H1 (cell line): ENCODE measurements at regions not wholly inside any gene's neighbourhood (a gene's known extent, or its start where the extent isn't known, plus 50 kb on each side); places are given as distances from the start of the nearest gene placed in this dataset.

Source experiments
- CTCF ChIA-PET: fragments of 300-600 bp; sonication (Branson Sonifier 250); formaldehyde crosslinking; loops from one replicate; lab custom pipeline; 2021; ENCODE audit not compliant: partially characterized antibody; lab: Charles Lee
- POLR2A ChIA-PET: fragments of 300-600 bp; sonication (Branson Sonifier 250); formaldehyde crosslinking; loops from one replicate; lab custom pipeline; 2021; ENCODE audit warnings: inconsistent platforms; ENCODE audit not compliant: partially characterized antibody; lab: Charles Lee
- DNase-seq, 2 experiments: peaks; one replicate each; pipeline versions ENCODE4 v3.0.0 to v3.0.0-alpha.2; 2010 to 2022; ENCODE audit warnings: low spot score in 2 of 2, low read depth in 1 of 2, mixed read lengths in 1 of 2
- FAIRE-seq: peaks from 2 replicates; lab custom pipeline; 2011; peaks lifted over from hg19 to GRCh38; lab: Jason Lieb, UNC
- H2AFZ ChIP-seq: 2 replicates; pipeline ENCODE4 v1.8.1; 2012; ENCODE audit warnings: low read length, inconsistent platforms
- H2AK5ac ChIP-seq: 2 replicates; pipeline ENCODE4 v1.6.1; 2013; ENCODE audit warnings: low read depth, low read length
- H2BK120ac ChIP-seq: replicated peaks from 2 replicates; pipeline ENCODE3; 2013; ENCODE audit warnings: low read depth, low read length, inconsistent platforms
- H2BK12ac ChIP-seq: 2 replicates; pipeline ENCODE4 v1.6.1; 2013; ENCODE audit warnings: low read depth, low read length
- H2BK15ac ChIP-seq: 2 replicates; pipeline ENCODE4 v1.6.1; 2013; ENCODE audit warnings: low read length
- H2BK20ac ChIP-seq: 2 replicates; pipeline ENCODE4 v1.6.1; 2013; ENCODE audit warnings: low read length
- H2BK5ac ChIP-seq: 2 replicates; pipeline ENCODE4 v1.6.1; 2013; ENCODE audit warnings: low read depth, low read length
- H3K14ac ChIP-seq: 2 replicates; pipeline ENCODE4 v1.6.1; 2013; ENCODE audit warnings: inconsistent platforms; ENCODE audit not compliant: insufficient read length
- H3K18ac ChIP-seq: 2 replicates; pipeline ENCODE4 v1.6.1; 2013; ENCODE audit warnings: low read length; ENCODE audit errors: extremely low read depth
- H3K23ac ChIP-seq: 2 replicates; pipeline ENCODE4 v1.6.1; 2013; ENCODE audit warnings: inconsistent platforms; ENCODE audit not compliant: insufficient read length
- H3K23me2 ChIP-seq: 2 replicates; pipeline ENCODE4 v1.6.1; 2013; ENCODE audit warnings: low read depth, low read length
- H3K27ac ChIP-seq: 2 replicates; pipeline ENCODE4 v1.6.1; 2011; ENCODE audit warnings: low read depth, low read length, inconsistent platforms
- H3K27me3 ChIP-seq, 4 experiments: replicated peaks in 1 of 4; 1 replicate in 1 of 4; 2 replicates in 3 of 4; pipeline versions ENCODE4 v1.6.1 to v1.8.1; 2011 to 2013; ENCODE audit warnings: low read length in 3 of 4, mild to moderate bottlenecking in 3 of 4, inconsistent platforms in 2 of 4, mixed read lengths in 2 of 4, moderate library complexity in 1 of 4; ENCODE audit not compliant: control insufficient read depth in 3 of 4, insufficient read depth in 3 of 4; ENCODE audit errors: extremely low read depth in 1 of 4
- H3K36me3 ChIP-seq, 4 experiments: 2 replicates each; pipeline versions ENCODE4 v1.6.1 to v1.8.1; 2011 to 2013; ENCODE audit warnings: mild to moderate bottlenecking in 4 of 4, low read length in 3 of 4, moderate library complexity in 2 of 4, control low read depth in 1 of 4, inconsistent platforms in 1 of 4; ENCODE audit not compliant: insufficient read depth in 4 of 4, control insufficient read depth in 2 of 4
- H3K4ac ChIP-seq: replicated peaks from 2 replicates; pipeline ENCODE3; 2013; ENCODE audit warnings: low read length, low read depth, mixed read lengths, inconsistent platforms; ENCODE audit not compliant: insufficient read length
- H3K4me1 ChIP-seq, 4 experiments: replicated peaks in 1 of 4; 1 replicate in 1 of 4; 2 replicates in 3 of 4; pipeline versions ENCODE4 v1.6.1 to v1.8.1; 2011 to 2013; ENCODE audit warnings: low read length in 3 of 4, inconsistent platforms in 2 of 4, mixed read lengths in 1 of 4; ENCODE audit not compliant: insufficient read depth in 4 of 4, control insufficient read depth in 3 of 4
- H3K4me2 ChIP-seq, 2 experiments: 2 replicates each; pipeline versions ENCODE4 v1.6.1 to v1.8.1; 2011 to 2013; ENCODE audit warnings: low read depth in 2 of 2, low read length in 2 of 2, control low read depth in 1 of 2, inconsistent platforms in 1 of 2, mild to moderate bottlenecking in 1 of 2; ENCODE audit not compliant: insufficient read depth in 1 of 2
- H3K4me3 ChIP-seq, 4 experiments: fragments of 200-600, 300-600 bp in 1 of 4; sonication (generic), shearing (Covaris generic), sonication (Bioruptor Twin) in 1 of 4; 2 replicates each; pipeline versions ENCODE4 v1.5.1 to v1.8.1; 2011 to 2016; ENCODE audit warnings: low read length in 4 of 4, low read depth in 3 of 4, control low read depth in 2 of 4, inconsistent platforms in 2 of 4, mild to moderate bottlenecking in 2 of 4, mixed read lengths in 1 of 4, moderate library complexity in 1 of 4; ENCODE audit not compliant: insufficient read depth in 2 of 4; ENCODE audit errors: extremely low read depth in 1 of 4
- H3K56ac ChIP-seq: replicated peaks from 2 replicates; pipeline ENCODE3; 2013; ENCODE audit warnings: low read depth, mild to moderate bottlenecking, mixed read lengths, low read length, inconsistent platforms; ENCODE audit not compliant: insufficient read length
- H3K79me1 ChIP-seq: 2 replicates; pipeline ENCODE4 v1.6.1; 2013; ENCODE audit warnings: low read depth, low read length, control low read depth
- H3K79me2 ChIP-seq, 2 experiments: 2 replicates each; pipeline versions ENCODE4 v1.6.1 to v1.8.1; 2012 to 2013; ENCODE audit warnings: low read length in 2 of 2, mild to moderate bottlenecking in 2 of 2, inconsistent platforms in 1 of 2; ENCODE audit not compliant: insufficient read depth in 2 of 2, control insufficient read depth in 1 of 2
- H3K9ac ChIP-seq, 4 experiments: replicated peaks in 1 of 4; 1 replicate in 1 of 4; 2 replicates in 3 of 4; pipeline versions ENCODE4 v1.6.1 to v1.8.1; 2011 to 2013; ENCODE audit warnings: low read depth in 3 of 4, low read length in 3 of 4, control low read depth in 2 of 4, mild to moderate bottlenecking in 2 of 4, moderate library complexity in 2 of 4, inconsistent platforms in 1 of 4; ENCODE audit errors: extremely low read depth in 1 of 4
- H3K9me3 ChIP-seq, 2 experiments: 2 replicates each; pipeline versions ENCODE4 v1.6.1 to v1.8.1; 2012 to 2013; ENCODE audit warnings: mild to moderate bottlenecking in 2 of 2, moderate library complexity in 2 of 2, control low read depth in 1 of 2, inconsistent platforms in 1 of 2, low read depth in 1 of 2, low read length in 1 of 2, mixed read lengths in 1 of 2; ENCODE audit not compliant: insufficient read depth in 2 of 2
- H4K20me1 ChIP-seq, 2 experiments: replicated peaks in 1 of 2; 2 replicates each; pipeline versions ENCODE3 to v1.8.1; 2011 to 2013; ENCODE audit warnings: inconsistent platforms in 2 of 2, low read length in 2 of 2, mild to moderate bottlenecking in 1 of 2; ENCODE audit not compliant: insufficient read depth in 2 of 2, control insufficient read depth in 1 of 2
- H4K5ac ChIP-seq: 2 replicates; pipeline ENCODE4 v1.6.1; 2013; ENCODE audit warnings: low read length, low read depth, mixed read lengths, inconsistent platforms; ENCODE audit not compliant: insufficient read length
- H4K8ac ChIP-seq: 2 replicates; pipeline ENCODE4 v1.8.0; 2013; ENCODE audit warnings: mild to moderate bottlenecking, moderate library complexity, low read length, inconsistent platforms; ENCODE audit not compliant: insufficient read depth; ENCODE audit errors: extremely low read depth
- H4K91ac ChIP-seq: replicated peaks from 2 replicates; pipeline ENCODE3; 2013; ENCODE audit warnings: low read length, mixed read lengths, inconsistent platforms; ENCODE audit not compliant: insufficient read length
- JUND ChIP-seq: IDR thresholded peaks from 2 replicates; pipeline ENCODE4 v1.6.1; 2011; ENCODE audit warnings: mild to moderate bottlenecking, improper control_type of control experiment, low read length
- POLR2AphosphoS5 ChIP-seq: IDR thresholded peaks from 2 replicates; pipeline ENCODE4 v1.6.1; 2011; ENCODE audit warnings: low read depth, low read length
- POU5F1 ChIP-seq: IDR thresholded peaks from 2 replicates; pipeline ENCODE4 v1.6.1; 2011; ENCODE audit warnings: low read depth, mild to moderate bottlenecking, low read length, moderate library complexity
- RAD21 ChIP-seq, 2 experiments: IDR thresholded peaks in 1 of 2; conservative IDR thresholded peaks in 1 of 2; 2 replicates each; pipeline ENCODE4 v1.6.1; 2011; ENCODE audit warnings: low read depth in 2 of 2, low read length in 2 of 2, improper control_type of control experiment in 1 of 2, inconsistent platforms in 1 of 2, mild to moderate bottlenecking in 1 of 2, moderate library complexity in 1 of 2
- RNF2 ChIP-seq: fragments of 200-900, 300-1000 bp; sonication (generic); IDR thresholded peaks from 2 replicates; pipeline ENCODE4 v1.7.1; 2016; ENCODE audit warnings: borderline replicate concordance, low read depth, mild to moderate bottlenecking, antibody characterized with exemption, low read length; ENCODE audit not compliant: poor library complexity, severe bottlenecking; ENCODE audit errors: missing control alignments
- TEAD4 ChIP-seq: IDR thresholded peaks from 2 replicates; pipeline ENCODE4 v1.6.1; 2012; ENCODE audit warnings: low read depth, low read length, inconsistent platforms, mixed read lengths
- WGBS, 2 experiments: shearing (Covaris generic) in 1 of 2; methylation state at CpG; one replicate each; pipeline versions ENCODE4 v1.1.6 to v1.1.7; 2013 to 2015; ENCODE audit warnings: low lambda C conversion rate in 2 of 2, mixed read lengths in 2 of 2, inconsistent platforms in 1 of 2, low coverage in 1 of 2, missing lambda C conversion rate in 1 of 2; ENCODE audit not compliant: insufficient replicate concordance in 2 of 2, insufficient coverage in 1 of 2, insufficient read length in 1 of 2; ENCODE audit errors: extremely low coverage in 1 of 2, missing lambda C conversion rate in 1 of 2; 5-methylcytosine and 5-hydroxymethylcytosine counted together

GRCh38 chr6:112524071-112524470, 176.9 kb downstream of the RFPL4B start:
- ChIA-PET POLR2A (no interaction called here), CTCF (interaction anchor here (0.6 to 1.1 kb wide), 2 partner anchors 21 to 459 kb away, joined by 4 to 5 read pairs; no protein-coding TSS in a partner anchor)
- no peak for TF ChIP-seq POU5F1
- no peak for TF ChIP-seq TEAD4
- TF ChIP-seq POLR2AphosphoS5 = no peak
- TF ChIP-seq RNF2 = no peak
- TF ChIP-seq RAD21 (IDR thresholded peaks at IDR 0.05 in 1 of 2, conservative IDR thresholded peaks at IDR 0.05 in 1 of 2; ENCODE audit: low read depth in 2 of 2, low read length in 2 of 2) = no peak
- no peak for TF ChIP-seq JUND
- Histone ChIP-seq H3K79me1 (no peaks in the 10 kb centered on the region), H3K9ac (no peak overlapping the region), H3K4me3 (peak overlapping the region in 1 of 4 experiments; percentile 27; a peak in 1 of 8 replicates), H3K56ac (no peak overlapping the region), H4K5ac (peak overlapping the region; percentile 57), H3K36me3 (no peaks in the 10 kb centered on the region; a peak in 1 of 8 replicates), H2BK120ac (no peak overlapping the region), H2AK5ac (no peak overlapping the region), H3K4ac (no peak overlapping the region), H3K14ac (no peak overlapping the region), H4K91ac (no peak overlapping the region), H3K9me3 (peaks cover 0 to 7% of the 10 kb centered on the region in 2 experiments; a peak in 1 of 4 replicates), H2BK20ac (no peak overlapping the region), H4K8ac (no peak overlapping the region), H3K4me2 (peak overlapping the region; percentile 1 to 41; a peak in 2 of 4 replicates), H3K18ac (no peak overlapping the region), H3K23ac (no peak overlapping the region), H3K79me2 (no peaks in the 10 kb centered on the region), H3K27ac (no peak overlapping the region), H4K20me1 (no peaks in the 10 kb centered on the region), H2BK5ac (no peak overlapping the region), H3K4me1 (peaks cover 0 to 7% (median 1%) of the 10 kb centered on the region in 4 experiments; a peak in 1 of 7 replicates), H2BK12ac (no peak overlapping the region), H3K27me3 (no peaks in the 10 kb centered on the region), H2AFZ (no peak overlapping the region), H2BK15ac (no peak overlapping the region), H3K23me2 (no peaks in the 10 kb centered on the region)
- DNase-seq = no peak
- FAIRE-seq = peak; percentile 72
- WGBS, 2 experiments = 44% methylated on average over 2 of the region's 2 CpGs; no CpG with 5 or more reads in 1 of the 2 experiments
